ENCODE measurements at regions not wholly inside any gene's neighbourhood (a gene's known extent, or its start where the extent isn't known, plus 50 kb on each side); places are given as distances from the start of the nearest gene placed in this dataset.

- no peak overlapping the region for H3K27ac ChIP-seq (ENCODE audit: low read depth, low read length)
- no peak overlapping the region for H3K4me3 ChIP-seq (ENCODE audit: low read length)
- no peaks in the 10 kb centered on the region for H3K27me3 ChIP-seq (ENCODE audit: control insufficient read depth, insufficient read depth, low read length)
- no peaks in the 10 kb centered on the region for H3K4me1 ChIP-seq (ENCODE audit: control insufficient read depth, insufficient read depth, low read length)
- H3K36me3 ChIP-seq (ENCODE audit: control insufficient read depth, insufficient read depth, low read length) = no peaks in the 10 kb centered on the region
- H3K9ac ChIP-seq (ENCODE audit: low read length) = no peak overlapping the region
These were observed 146.4 kb downstream of the PHETA1 start for GRCh38 chr12:111222523-111222922.

DNA sequence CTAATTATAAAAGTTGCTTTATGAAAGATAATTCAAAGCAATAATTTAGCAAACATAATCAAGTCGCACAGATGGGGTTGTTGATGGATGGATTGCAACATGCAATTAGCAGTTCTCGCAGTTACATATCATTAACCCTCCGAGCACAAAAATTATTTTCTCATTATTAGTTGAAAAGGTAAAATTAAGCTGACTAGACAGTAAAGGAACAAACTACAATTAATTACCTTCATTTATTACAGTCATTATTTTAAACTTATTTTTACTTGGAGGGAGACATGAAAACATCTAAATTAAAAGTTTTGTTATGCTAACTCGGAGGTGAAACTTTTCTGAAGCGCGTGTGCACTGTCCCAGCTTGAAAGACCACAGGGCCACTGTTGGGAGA is 146.9 kb downstream of the PHETA1 start:
- Histone ChIP-seq H3K36me3 (ENCODE audit: control insufficient read depth, insufficient read depth, low read length) (no peaks in the 10 kb centered on the region), H3K27ac (ENCODE audit: low read depth, low read length) (no peak overlapping the region)

DNA sequence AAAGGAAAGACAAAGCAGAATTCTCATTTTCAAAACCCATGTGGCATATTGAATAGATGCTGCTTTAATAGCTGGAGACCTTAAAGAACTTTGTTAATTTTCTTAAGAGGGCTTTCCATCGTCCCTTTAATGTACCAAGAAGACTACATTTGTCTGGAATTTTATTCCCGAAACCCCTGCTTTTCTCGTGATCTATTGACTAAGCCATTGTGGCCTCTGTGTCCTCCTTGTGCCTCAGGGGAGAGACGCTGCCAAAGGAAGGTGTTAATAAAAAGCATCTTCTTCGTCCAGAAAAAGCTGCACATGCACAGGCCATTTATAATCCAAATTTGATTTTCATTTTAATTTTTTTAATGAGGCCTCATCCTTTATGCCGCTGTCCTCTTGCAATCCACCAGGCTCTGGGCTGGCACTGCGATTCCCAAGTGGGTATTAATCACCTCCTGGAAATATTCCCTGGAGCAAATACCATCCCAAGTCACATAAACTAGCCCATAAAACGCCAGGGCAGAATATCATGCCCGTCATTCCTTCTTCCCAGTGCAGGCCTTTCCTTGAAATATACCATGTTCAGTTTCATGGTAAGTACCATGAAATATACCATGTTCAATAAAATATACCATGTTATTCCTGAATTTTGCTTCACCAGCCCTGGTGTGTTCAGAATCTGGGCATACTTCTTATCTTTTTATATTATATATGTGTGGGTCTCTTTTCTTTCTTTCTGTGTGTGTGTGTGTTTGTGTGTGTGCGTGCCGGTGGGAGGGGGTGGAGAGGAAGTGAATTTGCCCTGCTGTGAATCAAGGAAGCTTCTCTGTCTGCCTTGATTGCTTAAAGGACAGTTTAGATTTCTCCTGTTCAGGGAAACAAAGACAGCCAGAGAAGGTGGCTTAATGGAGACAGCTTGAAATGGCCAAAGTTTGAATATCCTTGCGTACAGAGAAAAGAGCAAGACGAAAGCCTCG is 147.6 kb downstream of the PHETA1 start:
- H3K9ac ChIP-seq (ENCODE audit: low read length) = no peak overlapping the region
- H3K4me3 ChIP-seq (ENCODE audit: low read length) = no peak overlapping the region
- no peaks in the 10 kb centered on the region for H3K36me3 ChIP-seq (ENCODE audit: control insufficient read depth, insufficient read depth, low read length)
- no peaks in the 10 kb centered on the region for H3K27me3 ChIP-seq (ENCODE audit: control insufficient read depth, insufficient read depth, low read length)
- no peak overlapping the region for H3K27ac ChIP-seq (ENCODE audit: low read depth, low read length)
- H3K4me1 ChIP-seq (ENCODE audit: control insufficient read depth, insufficient read depth, low read length) = no peaks in the 10 kb centered on the region

More for the DNA sequence above, 146.9 kb downstream of the PHETA1 start:
- Histone ChIP-seq H3K9ac (ENCODE audit: low read length) (no peak overlapping the region), H3K4me3 (ENCODE audit: low read length) (no peak overlapping the region), H3K27me3 (ENCODE audit: control insufficient read depth, insufficient read depth, low read length) (no peaks in the 10 kb centered on the region), H3K4me1 (ENCODE audit: control insufficient read depth, insufficient read depth, low read length) (no peaks in the 10 kb centered on the region)

DNA sequence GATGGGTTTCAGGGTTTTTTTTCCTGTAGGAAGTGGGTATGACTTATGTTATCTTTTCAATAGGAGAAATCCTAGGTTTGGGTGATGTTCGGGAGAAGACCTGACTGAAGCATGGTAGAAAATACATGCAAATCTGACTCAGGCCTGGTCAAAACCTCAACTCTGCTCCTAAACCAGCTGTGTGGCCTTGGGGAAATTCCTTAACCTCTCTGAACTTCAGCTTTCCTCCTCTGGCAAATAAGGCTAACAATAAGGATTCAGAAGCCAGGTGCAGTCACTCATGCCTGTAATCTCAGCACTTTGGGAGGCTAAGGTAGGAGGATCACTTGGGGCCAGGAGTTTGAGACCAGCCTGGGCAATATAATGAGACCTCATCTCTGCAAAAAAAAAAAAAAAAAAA is 148.5 kb downstream of the PHETA1 start:
- Histone ChIP-seq H3K9ac (ENCODE audit: low read length) (no peak overlapping the region), H3K27me3 (ENCODE audit: control insufficient read depth, insufficient read depth, low read length) (no peaks in the 10 kb centered on the region), H3K4me3 (ENCODE audit: low read length) (no peak overlapping the region), H3K4me1 (ENCODE audit: control insufficient read depth, insufficient read depth, low read length) (no peaks in the 10 kb centered on the region), H3K36me3 (ENCODE audit: control insufficient read depth, insufficient read depth, low read length) (no peaks in the 10 kb centered on the region), H3K27ac (ENCODE audit: low read depth, low read length) (no peak overlapping the region)

DNA sequence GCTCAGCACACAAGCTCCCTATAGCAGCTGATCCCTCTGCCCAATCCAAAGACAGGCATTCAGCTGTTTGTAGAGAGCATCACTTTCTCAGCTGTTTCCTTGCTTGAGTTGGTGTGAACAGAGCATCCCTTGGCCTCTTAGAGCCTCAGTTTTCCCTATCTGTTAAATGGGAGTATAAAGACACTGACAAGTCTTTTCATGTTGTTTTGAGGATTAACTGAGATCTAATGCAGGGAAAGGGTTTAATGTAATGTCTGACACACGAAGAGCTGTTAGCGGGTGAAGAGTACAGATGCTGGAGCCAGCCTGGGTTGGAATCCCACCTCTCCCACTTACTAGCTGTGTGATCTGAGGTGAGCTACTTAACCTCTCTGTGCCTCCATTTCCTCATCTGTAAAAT is 149.5 kb downstream of the PHETA1 start:
- no peaks in the 10 kb centered on the region for H3K36me3 ChIP-seq (ENCODE audit: control insufficient read depth, insufficient read depth, low read length)
- no peaks in the 10 kb centered on the region for H3K27me3 ChIP-seq (ENCODE audit: control insufficient read depth, insufficient read depth, low read length)
- H3K27ac ChIP-seq (ENCODE audit: low read depth, low read length) = no peak overlapping the region
- H3K9ac ChIP-seq (ENCODE audit: low read length) = no peak overlapping the region
- H3K4me1 ChIP-seq (ENCODE audit: control insufficient read depth, insufficient read depth, low read length) = no peaks in the 10 kb centered on the region
- H3K4me3 ChIP-seq (ENCODE audit: low read length) = no peak overlapping the region

GRCh38 chr12:111218499-111218898 is 150.4 kb downstream of the PHETA1 start:
- H3K4me1 ChIP-seq (ENCODE audit: control insufficient read depth, insufficient read depth, low read length) = no peaks in the 10 kb centered on the region
- H3K4me3 ChIP-seq (ENCODE audit: low read length) = no peak overlapping the region
- H3K36me3 ChIP-seq (ENCODE audit: control insufficient read depth, insufficient read depth, low read length) = no peaks in the 10 kb centered on the region
- no peak overlapping the region for H3K27ac ChIP-seq (ENCODE audit: low read depth, low read length)
- H3K27me3 ChIP-seq (ENCODE audit: control insufficient read depth, insufficient read depth, low read length) = no peaks in the 10 kb centered on the region
- no peak overlapping the region for H3K9ac ChIP-seq (ENCODE audit: low read length)

- no peak overlapping the region for H3K4me3 ChIP-seq (ENCODE audit: low read length)
- no peaks in the 10 kb centered on the region for H3K4me1 ChIP-seq (ENCODE audit: control insufficient read depth, insufficient read depth, low read length)
These were observed 152.3 kb downstream of the PHETA1 start for GRCh38 chr12:111216387-111217159.

DNA sequence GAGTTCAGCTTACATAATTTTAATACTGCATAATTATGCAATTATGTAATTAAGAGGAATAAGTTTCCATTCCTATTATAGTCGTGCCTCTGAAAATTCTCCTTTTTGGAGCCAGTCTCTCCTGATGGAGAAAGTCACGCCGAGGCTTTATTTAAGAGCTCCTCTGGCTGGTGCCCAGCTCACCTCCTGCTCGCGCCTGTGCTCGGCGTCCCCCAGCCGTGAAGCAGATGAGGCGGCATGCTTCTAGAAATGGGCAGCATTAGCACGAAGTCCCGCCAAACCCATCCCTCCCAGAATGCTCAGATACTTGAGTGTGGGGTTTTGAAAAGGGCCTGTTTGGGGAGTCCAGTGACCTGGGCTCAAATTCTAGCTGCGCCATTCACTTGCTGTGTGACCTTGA is 153.0 kb downstream of the PHETA1 start:
- no peak overlapping the region for H3K9ac ChIP-seq (ENCODE audit: low read length)
- no peaks in the 10 kb centered on the region for H3K36me3 ChIP-seq (ENCODE audit: control insufficient read depth, insufficient read depth, low read length)
- H3K27ac ChIP-seq (ENCODE audit: low read depth, low read length) = no peak overlapping the region
- H3K4me1 ChIP-seq (ENCODE audit: control insufficient read depth, insufficient read depth, low read length) = no peaks in the 10 kb centered on the region
- no peak overlapping the region for H3K4me3 ChIP-seq (ENCODE audit: low read length)
- H3K27me3 ChIP-seq (ENCODE audit: control insufficient read depth, insufficient read depth, low read length) = no peaks in the 10 kb centered on the region

More at GRCh38 chr12:111216387-111217159, 152.3 kb downstream of the PHETA1 start:
- Histone ChIP-seq H3K27ac (ENCODE audit: low read depth, low read length) (no peak overlapping the region), H3K27me3 (ENCODE audit: control insufficient read depth, insufficient read depth, low read length) (no peaks in the 10 kb centered on the region), H3K36me3 (ENCODE audit: control insufficient read depth, insufficient read depth, low read length) (no peaks in the 10 kb centered on the region), H3K9ac (ENCODE audit: low read length) (no peak overlapping the region)

DNA sequence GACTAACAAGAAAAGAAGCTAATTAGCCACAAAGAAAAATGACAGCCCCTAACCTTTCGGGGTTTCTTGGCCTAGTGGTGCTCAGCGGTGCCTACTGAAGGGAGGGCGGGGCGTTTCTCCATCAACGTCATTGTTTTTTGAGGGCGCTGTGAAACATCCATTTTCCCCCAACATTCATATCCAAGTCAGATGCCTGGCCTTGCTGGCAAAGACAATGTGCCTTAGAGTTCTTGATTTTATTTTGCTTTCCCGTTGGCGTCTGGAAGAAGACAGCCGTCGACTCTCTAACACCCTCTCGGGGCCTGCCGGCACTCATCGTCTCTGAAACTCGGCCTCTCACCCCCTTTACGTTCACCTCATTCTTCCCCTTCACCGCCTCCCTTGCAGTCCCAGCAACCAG is 154.5 kb downstream of the PHETA1 start:
- Histone ChIP-seq H3K4me3 (ENCODE audit: low read length) (no peak overlapping the region), H3K36me3 (ENCODE audit: control insufficient read depth, insufficient read depth, low read length) (no peaks in the 10 kb centered on the region), H3K27ac (ENCODE audit: low read depth, low read length) (no peak overlapping the region), H3K4me1 (ENCODE audit: control insufficient read depth, insufficient read depth, low read length) (no peaks in the 10 kb centered on the region), H3K9ac (ENCODE audit: low read length) (no peak overlapping the region), H3K27me3 (ENCODE audit: control insufficient read depth, insufficient read depth, low read length) (no peaks in the 10 kb centered on the region)

DNA sequence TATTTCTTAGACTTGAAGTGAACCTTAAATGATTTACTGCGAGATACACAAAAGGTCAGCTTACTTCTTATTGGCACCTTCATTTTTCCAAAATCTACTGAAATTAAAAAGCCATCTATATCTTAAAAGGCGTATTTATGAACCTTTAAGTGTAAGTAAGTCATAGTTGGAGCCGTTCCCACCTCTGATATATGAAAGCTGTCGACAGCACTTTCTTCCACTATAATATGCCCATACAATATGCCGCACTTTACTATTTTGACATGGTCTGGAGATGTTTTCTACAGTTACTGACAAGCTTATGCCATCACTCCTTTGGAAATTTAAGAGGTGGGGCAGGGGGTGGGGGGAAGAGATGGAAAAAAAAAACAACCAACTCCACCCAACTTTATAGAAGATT is 155.3 kb downstream of the PHETA1 start:
- H3K4me3 ChIP-seq (ENCODE audit: low read length) = no peak overlapping the region
- no peak overlapping the region for H3K27ac ChIP-seq (ENCODE audit: low read depth, low read length)
- H3K4me1 ChIP-seq (ENCODE audit: control insufficient read depth, insufficient read depth, low read length) = no peaks in the 10 kb centered on the region
- H3K36me3 ChIP-seq (ENCODE audit: control insufficient read depth, insufficient read depth, low read length) = no peaks in the 10 kb centered on the region
- no peaks in the 10 kb centered on the region for H3K27me3 ChIP-seq (ENCODE audit: control insufficient read depth, insufficient read depth, low read length)
- H3K9ac ChIP-seq (ENCODE audit: low read length) = no peak overlapping the region

GRCh38 chr12:111212814-111213456 is 156.0 kb downstream of the PHETA1 start:
- no peaks in the 10 kb centered on the region for H3K4me1 ChIP-seq (ENCODE audit: control insufficient read depth, insufficient read depth, low read length)
- H3K4me3 ChIP-seq (ENCODE audit: low read length) = no peak overlapping the region
- no peaks in the 10 kb centered on the region for H3K27me3 ChIP-seq (ENCODE audit: control insufficient read depth, insufficient read depth, low read length)
- H3K36me3 ChIP-seq (ENCODE audit: control insufficient read depth, insufficient read depth, low read length) = no peaks in the 10 kb centered on the region
- H3K27ac ChIP-seq (ENCODE audit: low read depth, low read length) = no peak overlapping the region
- H3K9ac ChIP-seq (ENCODE audit: low read length) = no peak overlapping the region

All from rectal smooth muscle tissue (tissue), 1 donor.